ENCODE measurements at regions not wholly inside any gene's neighbourhood (a gene's known extent, or its start where the extent isn't known, plus 50 kb on each side); places are given as distances from the start of the nearest gene placed in this dataset.

DNA sequence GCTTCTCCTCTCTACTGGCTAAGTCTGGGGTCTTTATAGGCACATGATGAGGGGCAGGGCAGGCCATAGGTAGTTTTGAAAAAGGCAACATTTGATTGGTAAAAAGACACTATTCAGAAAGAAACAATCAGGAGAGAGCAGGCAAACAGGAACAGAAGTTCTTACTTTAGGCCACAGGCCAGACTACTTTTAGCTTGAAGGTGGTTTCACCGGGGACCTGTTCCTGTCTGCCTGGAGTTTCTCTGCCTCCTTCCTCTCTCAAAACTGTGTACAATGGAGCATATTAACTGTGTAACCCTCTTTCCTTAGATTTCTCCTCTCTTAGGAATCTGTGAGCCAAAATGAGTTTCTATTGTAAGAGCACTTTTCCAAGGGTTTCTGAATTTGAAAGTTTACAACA is 167.9 kb upstream of the AVPR1A start:
- DNase-seq (ENCODE audit: low spot score), result no peak

DNA sequence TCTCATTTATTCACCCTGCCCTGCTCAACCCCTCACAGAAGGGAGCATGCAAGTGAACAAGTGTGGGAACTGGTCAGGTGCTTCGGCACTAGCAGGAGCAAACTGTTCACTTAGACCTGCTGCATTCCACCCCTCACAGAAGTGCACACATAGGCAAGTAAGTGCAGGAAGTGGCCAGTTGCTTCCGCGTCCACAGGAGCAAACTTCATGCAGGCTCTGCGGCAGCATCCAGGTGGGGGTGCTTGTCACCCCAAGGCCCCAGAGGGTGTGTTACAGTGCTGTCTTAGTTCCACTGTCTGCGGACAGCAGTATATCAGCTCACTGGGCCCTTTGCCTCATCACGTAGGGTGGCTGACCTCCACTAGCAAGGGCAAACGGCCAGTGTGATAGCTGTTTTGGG is 167.3 kb upstream of the AVPR1A start:
- no peak for DNase-seq (ENCODE audit: low spot score)

DNA sequence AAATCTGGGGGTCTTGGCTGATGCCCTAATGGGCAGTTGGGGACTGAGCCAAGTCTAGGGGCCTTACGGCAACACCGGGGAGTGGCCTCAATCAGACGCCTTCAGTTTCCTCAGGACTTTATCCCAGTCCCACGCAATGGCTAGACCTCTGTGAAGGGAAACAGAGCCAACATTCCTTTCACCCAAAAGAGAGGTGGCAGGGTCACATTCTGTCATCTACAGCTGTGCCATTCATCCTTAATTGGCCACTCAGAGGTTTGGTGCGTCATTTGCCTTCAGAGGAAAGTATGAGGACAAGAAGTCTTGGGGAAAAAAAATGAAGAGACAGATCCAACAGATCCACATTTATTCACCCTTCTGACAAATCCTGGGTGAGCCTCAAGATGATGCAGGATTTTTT is 166.9 kb upstream of the AVPR1A start:
- no peak for DNase-seq (ENCODE audit: low spot score)

GRCh38 chr12:63317286-63317846 is 166.4 kb upstream of the AVPR1A start:
- no peak for DNase-seq (ENCODE audit: low spot score)

DNA sequence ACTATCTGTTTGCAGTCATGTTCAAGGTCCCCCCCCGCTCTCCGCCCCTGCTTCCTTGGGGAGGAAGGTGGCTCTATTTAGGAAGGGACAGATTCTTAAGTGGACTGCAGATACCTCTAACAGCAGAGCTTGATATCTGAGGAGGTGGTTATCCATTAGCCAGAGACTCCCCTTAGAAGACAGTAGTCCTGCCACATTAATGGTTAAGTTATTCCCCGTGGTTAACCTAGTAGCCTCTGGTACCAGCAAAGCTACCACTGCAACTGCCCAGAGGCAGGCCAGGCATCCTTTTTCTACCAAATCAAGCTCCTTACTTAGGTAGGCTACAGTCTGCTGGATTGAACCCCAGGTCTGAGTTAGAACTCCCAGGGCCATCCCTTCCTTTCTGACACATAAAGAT is 162.1 kb upstream of the AVPR1A start:
- no peak for DNase-seq (ENCODE audit: low spot score)

- no peak for DNase-seq (ENCODE audit: low spot score)
Measured at GRCh38 chr12:63308671-63309070, 157.7 kb upstream of the AVPR1A start.

DNA sequence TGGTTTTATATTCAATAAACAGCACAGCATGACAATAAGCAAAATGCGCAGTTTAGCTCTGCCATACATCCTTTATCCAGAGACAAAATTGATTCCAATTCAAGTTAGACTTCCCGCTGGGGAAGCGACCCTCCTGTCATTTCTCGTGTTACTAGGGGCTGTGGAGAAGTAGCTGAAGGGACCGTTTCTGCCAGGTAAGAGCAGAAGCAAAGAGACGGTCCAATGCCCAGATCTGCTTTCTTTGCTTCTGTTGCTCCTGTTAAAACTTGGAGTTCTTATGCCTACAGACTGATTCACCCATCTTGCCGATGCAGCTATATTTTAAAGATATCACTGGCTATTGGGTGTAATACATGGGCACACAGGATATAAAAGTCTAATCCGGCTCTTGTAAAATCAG is 156.8 kb upstream of the AVPR1A start:
- DNase-seq (ENCODE audit: low spot score), result no peak

DNA sequence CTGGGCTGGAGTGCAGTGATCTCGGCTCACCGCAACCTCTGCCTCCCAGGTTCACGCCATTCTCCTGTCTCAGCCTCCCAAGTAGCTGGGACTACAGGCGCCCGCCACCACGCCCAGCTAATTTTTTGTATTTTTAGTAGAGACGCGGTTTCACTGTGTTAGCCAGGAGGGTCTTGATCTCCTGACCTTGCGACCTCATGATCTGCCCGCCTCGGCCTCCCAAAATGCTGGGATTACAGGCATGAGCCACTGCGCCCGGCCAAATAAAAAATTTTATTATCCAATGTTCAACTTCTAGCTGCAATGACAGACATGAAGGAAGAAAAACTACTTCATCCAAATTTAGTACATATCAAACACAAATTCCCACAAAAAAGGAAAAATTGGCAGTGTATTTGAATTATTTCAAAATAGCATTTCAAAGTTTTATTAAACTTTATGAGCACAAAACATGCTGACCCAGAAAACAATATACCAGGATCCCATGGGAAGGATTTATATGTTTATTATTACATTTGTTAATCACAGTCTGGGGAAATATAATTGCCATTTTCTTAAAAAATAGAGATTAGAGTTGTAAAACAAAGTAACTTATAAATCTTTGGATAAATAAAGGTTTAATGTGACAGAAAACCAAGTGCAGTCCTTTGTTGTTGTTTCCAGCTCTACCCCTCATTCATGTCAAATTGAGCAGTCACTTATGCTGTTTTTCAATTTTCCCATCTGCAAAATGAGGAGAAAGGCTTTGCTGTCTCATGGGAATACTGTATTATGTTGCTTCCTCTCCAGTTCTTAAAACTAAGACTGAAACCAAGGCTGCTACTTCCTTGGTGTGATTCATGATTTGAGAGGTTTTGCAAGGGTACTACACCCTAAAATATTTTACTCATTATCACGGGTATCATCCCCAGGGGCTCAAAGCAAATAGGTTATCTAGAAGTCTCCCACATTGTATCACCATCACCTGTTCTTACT is 155.2 kb upstream of the AVPR1A start:
- DNase-seq (ENCODE audit: low spot score), result no peak

GRCh38 chr12:63304887-63305316 is 153.9 kb upstream of the AVPR1A start:
- no peak for DNase-seq (ENCODE audit: low spot score)

GRCh38 chr12:63302941-63303536 is 152.0 kb upstream of the AVPR1A start:
- no peak for DNase-seq (ENCODE audit: low spot score)

GRCh38 chr12:63302269-63302940 is 151.4 kb upstream of the AVPR1A start:
- DNase-seq (ENCODE audit: low spot score), result no peak

DNA sequence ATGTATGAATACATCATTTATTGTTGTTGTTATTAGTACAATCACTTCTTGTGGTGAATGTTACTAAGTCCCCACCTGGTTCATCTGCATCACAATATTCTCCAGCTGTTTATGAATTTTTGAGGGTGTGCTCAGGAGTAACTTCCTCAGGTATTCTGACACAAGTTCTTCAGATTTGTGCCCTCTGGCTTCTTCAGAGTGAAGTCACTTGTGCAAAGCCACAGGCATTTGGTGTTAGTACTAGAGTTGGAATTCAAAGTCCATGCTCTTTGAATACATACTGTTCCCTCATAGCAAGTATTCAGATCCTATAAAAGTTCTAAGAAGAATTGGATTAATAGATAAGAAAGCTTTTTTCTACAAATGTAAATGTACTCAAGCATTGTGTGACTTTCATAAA is 150.3 kb upstream of the AVPR1A start:
- DNase-seq (ENCODE audit: low spot score), result no peak

- DNase-seq (ENCODE audit: low spot score), result no peak
Measured at GRCh38 chr12:63298386-63298930, 147.5 kb upstream of the AVPR1A start.

- DNase-seq (ENCODE audit: low spot score), result no peak
Measured at GRCh38 chr12:63294327-63294632, 143.3 kb upstream of the AVPR1A start.

DNA sequence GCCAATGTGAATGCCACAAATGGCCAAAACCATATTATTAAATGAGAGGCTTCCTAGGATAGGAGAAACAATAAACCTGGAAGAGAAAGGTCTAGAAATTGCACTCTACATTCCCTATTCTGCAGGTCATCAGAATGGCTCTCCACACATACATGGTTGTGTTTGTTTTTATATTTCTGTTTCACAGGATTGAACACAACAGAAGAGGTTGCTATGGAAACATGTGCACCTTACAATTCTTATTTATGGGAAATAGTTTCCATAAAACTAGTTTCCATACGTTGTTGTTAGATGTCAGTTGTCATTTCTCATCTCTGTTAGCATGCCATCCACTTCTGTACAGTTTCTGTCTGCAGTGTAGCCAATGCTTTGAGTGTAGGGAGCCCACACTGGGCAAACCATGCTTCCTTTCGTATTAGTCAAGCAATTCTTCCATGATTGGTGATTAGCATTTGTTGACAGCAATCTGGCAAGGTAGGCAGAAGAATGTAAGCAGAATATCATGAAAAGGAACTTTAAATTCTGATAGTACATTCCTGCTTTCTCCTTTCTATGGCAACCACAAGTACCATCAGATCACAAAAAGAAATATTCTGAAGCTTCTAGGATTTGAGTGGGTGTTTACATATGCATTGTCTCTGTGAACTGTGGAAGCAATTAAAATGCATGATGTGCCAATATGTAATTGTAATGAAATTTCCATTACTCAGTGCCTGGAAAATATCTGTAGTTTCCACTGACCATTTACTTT is 141.6 kb upstream of the AVPR1A start:
- no peak for DNase-seq (ENCODE audit: low spot score)

- DNase-seq (ENCODE audit: low spot score), result peak; percentile 57
Measured at GRCh38 chr12:63276537-63277365, 125.8 kb upstream of the AVPR1A start.

- no peak for DNase-seq (ENCODE audit: low spot score)
Measured at GRCh38 chr12:63266988-63267387, 116.0 kb upstream of the AVPR1A start.

- DNase-seq (ENCODE audit: low spot score), result no peak
Measured at GRCh38 chr12:63264629-63265028, 113.6 kb upstream of the AVPR1A start.

GRCh38 chr12:63250486-63250885 is 99.5 kb upstream of the AVPR1A start:
- no peak for DNase-seq (ENCODE audit: low spot score)

DNA sequence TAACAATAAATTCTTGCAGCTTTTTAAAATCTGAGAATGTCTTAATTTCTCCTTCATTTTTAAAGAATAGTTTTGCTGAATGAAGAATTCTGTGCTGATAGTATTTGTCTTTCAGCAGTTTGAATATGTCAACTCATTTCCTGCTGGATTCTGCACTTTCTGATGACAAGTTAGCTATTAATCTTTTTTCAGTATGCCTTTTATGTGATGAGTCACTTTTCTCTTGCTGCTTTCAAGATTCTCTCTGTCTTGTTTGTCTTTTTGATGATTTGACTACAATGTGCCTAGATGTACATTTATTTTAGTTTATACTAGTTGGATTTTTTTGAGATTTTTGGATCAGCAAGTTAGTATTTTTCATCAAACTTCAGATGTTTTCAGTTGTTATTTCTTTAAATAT is 87.9 kb upstream of the AVPR1A start:
- DNase-seq (ENCODE audit: low spot score), result no peak

DNA sequence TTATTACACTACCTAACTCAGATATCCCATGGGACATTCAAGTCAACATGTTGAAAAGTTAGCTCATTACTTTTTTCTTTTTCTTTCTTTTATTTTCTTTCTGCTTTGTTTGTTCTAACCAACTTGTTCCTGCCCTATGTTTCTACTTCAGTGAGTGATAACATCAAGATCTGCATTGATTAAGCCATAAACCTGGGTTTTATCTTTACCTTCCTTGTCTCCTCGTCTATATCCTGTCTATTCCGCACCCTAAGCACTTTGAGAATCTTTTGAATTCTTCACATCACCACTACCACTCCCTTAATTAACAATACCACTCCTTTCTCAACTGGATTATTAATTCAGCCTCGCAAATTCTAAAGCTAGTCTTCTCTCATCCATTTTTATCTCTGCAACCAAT is 81.9 kb upstream of the AVPR1A start:
- no peak for DNase-seq (ENCODE audit: low spot score)

Measured in iPS-NIHi11 (cell line).